HL-60/S4 treated with phorbol 12-myristate 13-acetate at 8.2 ng/mL for 4 days and 3 days (cell line): ENCODE measurements at regions not wholly inside any gene's neighbourhood (a gene's known extent, or its start where the extent isn't known, plus 50 kb on each side); places are given as distances from the start of the nearest gene placed in this dataset.

ENCODE experiments used
- in situ Hi-C: fragments of 300-500 bp; cut with MboI; formaldehyde crosslinking; loops from 2 replicates; pipeline ENCODE4 v1.15.0; 2022; ENCODE audit warnings: low sequenced_read_pairs

DNA sequence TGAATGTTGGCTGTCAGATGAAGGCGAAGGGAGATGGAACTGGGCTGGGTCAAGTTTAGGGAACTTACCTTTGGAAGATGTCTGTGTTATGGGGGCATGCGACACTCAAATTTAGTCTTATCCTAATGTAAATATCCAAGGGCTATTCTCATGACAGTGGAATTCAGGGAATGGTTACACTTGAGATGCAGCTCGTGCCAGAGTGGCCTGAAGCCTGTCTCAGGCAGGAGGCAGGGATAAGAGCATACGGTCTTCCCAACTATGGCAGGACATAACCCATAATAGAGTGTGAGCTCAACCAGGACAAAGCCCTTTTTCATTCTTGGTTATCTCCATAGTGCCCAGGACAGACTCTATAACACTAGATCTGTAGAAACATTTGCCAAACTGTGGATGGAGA lies 393.3 kb upstream of the CDH11 start:
- in situ Hi-C loops: no loop called here

DNA sequence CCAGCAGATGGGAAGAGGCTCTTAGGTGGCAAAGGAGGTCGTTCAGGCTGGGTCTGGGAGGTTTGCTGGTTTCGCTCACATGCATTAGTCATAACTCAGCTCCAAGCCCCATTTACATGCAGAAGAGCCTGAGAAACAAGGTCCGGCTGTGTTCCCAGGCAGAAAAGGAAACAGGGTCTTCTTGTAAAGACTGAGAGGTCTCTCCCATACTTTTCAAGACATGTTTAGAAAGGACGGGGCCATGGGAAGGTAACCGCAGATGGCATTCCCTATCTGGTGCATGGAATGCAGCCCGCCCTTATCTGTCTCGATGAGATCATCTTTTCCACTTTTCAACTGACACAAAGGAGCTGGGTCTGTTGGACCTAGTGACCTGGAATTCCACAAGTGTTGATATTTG lies 389.0 kb upstream of the CDH11 start:
- in situ Hi-C loops: no loop called here

DNA sequence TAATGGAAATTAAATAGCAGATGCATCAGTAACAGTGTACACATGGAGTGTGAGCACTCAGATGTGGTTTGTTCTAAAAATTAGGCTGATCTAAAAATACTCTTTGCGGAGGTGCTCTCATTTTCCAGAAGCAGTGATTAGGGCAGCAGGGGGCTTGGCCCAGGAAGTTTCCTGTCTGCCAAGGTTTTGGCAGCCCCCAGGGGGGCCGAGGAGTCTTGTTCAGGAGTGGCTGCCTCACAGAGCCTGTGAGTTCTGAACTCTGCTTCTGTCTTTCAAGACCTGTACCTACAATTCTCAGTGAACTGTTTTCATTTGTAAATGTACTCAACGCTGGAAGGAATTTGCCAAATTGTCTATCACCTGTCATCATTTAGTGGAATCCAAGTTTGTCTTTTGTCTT lies 388.4 kb upstream of the CDH11 start:
- in situ Hi-C loops: no loop called here

DNA sequence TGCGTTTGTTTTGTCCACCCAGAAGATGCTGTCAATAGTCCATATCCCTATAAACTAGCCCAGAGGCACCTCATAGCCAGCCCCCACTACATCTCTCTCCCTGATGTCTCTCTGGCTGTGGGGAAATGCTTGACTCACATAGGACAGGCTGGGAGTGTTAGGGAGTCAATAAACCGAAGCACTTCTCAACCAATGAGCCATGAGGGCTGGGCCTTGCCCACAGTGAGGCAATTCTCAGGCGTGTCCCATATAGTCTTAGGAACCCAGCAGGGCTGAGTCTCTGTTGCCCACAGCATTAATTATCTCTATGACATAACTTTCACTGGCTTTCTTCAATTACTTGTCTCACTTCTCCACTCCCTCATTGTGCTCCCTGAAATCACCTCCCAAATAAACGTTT lies 387.3 kb upstream of the CDH11 start:
- in situ Hi-C loops: no loop called here

DNA sequence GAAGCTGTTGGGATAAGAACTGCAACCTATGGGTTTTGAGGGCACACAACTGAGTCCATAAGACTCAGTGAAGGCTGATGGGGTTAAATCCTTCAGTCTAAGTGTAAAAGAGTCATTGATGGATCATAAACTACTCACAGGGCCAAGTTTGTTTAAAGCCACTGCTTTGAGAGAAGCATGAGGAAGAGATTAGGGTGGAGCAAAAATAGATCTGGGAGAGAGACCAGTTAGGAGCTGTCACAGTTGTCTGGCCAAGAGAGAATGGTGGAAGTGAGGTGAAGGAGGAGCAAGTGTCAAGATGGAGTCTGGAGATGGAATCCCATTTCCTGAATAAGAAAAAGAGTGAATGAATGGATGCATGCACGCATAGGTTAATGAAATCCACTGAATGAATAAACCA lies 379.1 kb upstream of the CDH11 start:
- in situ Hi-C loops: no loop called here

DNA sequence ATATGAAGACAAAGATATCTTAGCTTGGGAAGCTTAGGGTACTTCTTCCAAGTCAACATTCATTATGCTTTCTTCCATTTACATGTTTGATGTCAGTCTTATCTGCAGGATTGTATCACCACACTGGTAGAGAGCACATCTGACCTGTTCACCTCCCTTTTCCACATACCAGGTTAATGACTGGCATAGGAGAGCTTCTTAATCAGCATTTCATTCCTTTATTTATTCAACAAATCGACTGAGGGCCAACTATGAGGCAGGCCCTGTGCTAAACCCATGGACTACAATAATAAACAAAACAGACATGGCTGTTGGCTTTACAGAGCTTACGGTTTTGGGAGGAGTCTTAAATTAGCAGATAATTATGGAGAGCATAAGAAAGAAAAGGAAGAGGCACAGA lies 378.1 kb upstream of the CDH11 start:
- in situ Hi-C loops: no loop called here

DNA sequence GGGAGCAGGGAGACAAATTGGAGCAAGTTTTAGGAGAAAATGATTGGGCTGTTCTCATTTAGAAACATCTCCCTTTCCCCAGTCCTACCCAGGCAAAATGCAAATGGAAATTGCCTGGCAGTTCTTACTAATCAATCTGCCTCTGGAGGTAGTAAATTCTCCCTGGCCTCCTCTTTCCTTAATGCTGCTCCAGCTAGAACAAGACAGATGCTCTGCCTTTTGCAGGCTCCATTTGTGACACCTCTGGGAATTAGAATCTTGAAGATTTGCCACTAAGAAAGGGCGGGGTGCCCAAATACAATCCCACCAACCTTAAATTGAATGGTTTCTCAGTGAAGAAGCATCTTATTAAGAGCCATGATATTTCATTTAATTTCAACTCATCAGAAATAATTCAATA lies 377.7 kb upstream of the CDH11 start:
- in situ Hi-C loops: no loop called here

DNA sequence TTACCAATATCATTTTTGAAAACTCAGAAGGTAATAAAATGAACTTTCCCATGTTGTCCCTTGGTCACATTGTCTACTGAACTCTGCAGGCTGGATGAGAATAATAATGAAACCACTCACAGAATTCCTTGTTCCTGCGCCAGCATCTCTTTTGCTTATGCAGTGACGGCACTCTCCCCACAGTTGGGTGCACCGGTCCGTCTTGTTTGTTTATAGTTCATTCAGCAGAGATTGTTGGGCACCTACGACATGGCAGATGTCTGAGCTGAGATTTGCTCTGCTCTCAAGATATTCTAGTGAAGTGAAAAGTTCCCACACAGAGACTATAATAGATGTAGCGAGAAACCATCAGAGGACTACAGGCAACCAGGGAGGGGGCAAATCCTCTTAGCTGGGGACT lies 375.7 kb upstream of the CDH11 start:
- in situ Hi-C loops: no loop called here

DNA sequence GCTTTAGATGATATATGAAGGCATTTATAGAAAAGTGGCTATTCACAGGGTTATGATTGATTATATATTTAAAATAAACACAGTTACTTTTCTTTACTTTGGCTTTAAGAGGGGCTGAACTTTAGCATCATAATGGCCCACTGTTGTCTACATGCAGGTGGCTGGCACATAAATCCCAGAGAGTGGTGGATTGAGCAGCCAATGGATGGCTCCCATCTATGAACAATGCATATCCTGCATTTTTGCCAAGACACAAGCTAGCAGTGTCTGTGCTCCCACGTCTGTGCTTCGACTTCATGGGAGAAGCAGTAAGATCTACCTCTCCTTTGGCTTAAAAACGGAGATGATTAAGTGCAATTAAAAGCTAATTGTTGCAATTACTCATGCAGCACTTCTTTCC lies 373.2 kb upstream of the CDH11 start:
- in situ Hi-C loops: no loop called here

DNA sequence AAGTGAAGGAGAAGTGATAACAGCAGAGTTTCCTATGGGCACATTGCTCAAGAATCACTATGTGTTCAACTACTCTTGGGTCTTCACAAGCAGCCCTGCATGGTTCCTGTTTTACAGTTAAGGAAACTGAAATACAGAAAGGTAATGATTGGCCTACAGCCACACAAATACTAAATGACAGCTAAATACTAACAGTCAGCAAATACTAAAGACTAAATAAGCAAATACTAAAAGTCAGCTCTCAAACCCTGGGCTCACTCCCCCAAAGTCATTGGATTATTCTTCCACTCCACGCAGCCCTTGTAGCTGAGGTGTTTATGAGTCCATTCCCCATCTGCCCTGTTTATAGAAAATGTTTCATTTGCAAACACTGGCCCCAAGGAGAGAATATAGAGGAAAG lies 372.7 kb upstream of the CDH11 start:
- in situ Hi-C loops: no loop called here

DNA sequence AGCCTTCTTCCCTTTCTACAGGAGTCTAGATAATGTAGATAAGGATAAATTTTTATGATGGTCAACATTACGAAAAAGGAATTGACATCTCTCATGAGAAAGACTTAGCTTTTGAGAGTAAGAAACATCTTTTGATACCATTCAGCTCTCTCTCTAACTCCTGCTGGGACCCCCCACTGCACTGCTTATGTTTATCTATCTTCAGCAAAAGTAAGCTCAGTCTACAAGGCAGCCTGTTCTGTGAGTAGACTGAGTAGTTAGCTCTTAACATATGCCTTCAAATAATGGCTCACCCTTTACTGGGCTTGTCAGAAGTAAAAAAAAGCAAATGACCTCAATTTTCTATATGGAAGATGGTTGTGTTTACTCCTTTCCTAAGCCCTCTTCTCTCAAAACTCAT lies 372.2 kb upstream of the CDH11 start:
- in situ Hi-C loops: no loop called here

DNA sequence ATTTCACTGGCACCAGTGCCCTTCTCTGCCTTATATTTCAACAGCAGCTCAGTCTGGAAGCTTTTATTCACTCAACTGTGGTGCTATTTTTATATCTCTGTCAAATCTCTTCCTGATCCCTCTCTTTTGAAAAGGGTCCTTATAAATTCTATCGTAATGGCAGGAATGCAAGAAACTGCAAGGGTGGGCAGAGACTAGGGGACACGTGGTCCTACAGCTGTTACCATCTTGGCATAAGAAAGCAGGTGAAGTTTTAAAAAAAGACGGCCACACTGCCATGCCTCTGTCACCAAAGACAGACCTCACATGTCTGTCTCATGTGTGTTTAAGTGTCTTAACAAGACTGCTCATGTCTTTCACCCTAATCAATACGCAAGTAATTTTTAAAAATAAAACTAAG lies 368.4 kb upstream of the CDH11 start:
- in situ Hi-C loops: no loop called here

DNA sequence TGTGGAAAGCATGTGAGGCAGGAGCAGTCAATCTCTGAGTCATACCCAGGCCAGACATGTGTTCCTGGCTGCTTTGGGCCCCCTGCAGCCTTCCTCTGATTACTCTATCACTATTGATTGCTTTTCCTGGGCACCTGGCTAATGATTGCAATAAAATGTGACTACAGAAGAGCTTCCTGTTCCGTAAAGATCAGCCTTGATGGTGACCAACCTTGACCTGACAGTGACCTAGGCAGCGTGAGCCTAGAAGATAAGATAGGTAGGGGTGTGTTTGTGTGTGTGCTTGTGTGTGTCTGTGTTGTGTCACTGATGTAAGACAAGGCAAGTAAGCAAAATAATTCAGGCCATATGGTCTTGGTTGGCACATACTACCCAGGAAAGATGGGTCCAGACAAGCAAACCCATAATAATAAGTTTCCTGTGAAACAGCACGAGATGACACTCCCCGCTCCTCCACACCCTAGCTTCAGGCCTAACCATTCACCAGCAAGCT lies 367.7 kb upstream of the CDH11 start:
- in situ Hi-C loops: no loop called here

DNA sequence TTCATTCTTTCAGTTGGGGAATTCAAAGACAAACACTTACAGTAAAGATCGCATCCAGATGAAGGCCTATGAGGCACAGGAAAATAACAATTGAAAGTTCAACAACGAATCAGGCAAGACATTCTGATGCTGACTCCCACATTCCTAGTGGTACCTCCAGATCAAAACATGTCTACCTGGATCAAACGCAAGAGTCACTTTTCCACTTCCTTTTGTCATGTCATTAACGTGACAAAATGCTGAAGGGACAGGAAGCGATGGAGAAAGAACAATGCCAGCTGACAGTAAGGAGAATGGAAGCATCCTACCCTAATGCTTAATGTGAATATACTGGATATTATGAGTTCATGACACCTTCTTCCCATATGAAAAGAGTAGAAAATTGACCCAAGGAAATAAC lies 365.4 kb upstream of the CDH11 start:
- in situ Hi-C loops: no loop called here

DNA sequence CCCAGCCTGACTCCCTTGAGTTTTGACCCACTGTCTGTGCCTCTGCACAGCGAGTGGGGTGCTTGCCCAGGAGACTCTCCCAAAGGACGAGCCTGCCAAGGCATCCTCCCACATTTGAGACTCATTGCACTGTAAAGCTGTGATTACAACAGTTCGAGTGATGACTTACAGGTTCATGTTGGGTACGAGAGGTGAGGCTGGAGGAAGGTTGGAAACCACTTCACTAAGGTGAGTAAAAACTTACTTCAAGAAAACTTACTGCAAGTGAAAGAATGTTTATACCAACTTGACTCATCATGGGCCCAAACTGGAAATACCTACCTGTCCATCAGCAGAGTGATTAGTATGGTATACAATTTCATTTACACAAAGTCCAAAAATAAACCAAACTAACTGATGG lies 360.1 kb upstream of the CDH11 start:
- in situ Hi-C loops: no loop called here

DNA sequence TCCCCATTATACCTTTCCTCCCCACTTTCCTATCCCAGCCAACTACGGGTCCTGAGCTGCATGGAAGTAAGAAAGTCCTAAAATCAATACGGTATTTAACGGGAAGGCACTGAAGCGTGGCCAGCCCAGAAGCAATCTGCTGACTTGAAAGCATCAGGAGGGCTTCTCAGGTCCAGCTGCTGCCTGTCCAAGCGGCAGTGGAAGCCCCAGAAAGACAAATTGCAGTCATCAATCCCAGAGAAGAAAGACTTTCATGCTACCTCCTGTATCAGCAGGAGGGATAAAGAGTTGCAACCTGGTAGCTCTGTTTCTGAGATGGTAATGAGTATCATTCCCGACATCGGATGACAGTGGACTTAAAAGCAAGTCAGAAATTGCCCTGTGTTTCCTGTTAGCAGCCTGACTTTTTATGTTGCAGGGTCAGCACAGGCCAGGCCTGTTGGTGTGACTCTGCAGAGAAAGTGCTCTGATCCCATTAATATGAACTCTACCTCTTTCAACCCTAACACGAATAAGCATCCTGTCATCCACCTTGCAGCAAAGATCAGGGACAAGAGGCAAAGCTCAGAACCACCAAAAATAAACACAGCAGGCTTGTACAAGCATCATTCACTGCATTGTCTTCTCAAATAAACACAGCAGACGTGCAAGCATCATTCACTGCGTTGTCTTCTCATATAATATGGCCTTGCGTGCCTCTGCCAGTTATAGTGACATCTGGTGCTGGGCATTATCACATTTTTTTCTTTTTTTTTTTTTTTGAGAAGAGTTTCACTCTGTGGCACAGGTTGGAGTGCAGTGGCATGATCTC lies 358.6 kb upstream of the CDH11 start:
- in situ Hi-C loops: no loop called here

DNA sequence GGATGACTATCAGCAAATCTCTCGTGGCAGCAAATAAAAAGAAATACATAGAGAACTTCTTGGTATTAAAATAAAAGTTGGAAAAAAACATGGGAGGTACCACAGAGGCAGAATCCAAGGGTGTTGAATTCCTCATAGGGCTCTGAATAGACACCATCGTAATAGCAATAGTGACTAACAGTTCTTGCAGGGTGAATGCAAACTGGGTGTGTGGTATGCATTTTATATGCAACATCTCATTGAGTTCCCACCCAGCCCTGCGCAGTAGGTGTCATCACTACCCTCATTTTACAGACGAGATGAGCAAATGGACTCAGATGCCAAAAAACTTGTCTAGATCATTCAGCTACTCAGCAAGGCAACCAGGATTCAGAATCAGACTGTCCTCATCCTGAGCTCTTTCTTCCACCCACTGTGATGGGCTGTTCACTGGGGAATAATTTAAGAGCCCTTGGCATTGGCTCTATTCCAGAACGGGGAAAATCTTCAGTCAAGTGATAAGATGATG lies 354.6 kb upstream of the CDH11 start:
- in situ Hi-C loops: no loop called here

DNA sequence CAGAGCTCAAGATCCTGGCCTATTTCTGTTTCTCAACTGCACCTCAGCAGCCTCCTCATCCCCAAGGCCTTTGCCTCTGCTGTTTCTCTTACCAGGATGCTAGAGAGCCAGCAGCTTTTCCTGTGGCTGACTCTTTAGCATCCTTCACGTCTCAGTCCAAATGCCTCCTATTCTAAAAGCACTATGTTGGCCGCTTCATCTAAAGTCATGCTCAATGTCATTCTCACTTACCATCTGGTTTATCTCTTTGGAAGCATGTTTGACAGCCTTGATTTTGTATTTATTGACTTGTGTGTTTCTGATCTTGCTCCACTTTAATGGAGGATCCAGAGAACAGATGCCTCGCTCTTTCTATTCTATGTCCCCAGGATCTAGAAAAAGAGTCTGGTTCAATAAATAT lies 351.8 kb upstream of the CDH11 start:
- in situ Hi-C loops: no loop called here

DNA sequence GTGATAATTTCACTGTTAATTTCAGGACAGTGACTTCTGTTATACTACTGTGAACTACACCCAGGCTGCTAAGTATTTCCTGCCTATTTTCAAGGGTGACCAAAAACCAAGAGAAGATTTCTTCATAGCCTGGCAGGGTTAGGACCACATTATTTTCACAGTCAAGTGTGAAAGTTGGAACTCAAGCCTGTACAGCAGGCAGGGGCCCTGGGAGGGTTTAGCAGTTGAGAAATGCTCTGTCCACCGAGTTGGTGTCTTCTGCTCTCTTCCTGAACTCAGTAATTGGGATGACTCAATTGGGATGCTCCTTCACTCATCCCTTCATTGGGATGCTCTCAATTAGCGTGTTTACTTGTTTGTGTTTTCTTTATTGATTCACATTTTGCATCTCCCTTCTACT lies 347.3 kb upstream of the CDH11 start:
- in situ Hi-C loops: no loop called here

DNA sequence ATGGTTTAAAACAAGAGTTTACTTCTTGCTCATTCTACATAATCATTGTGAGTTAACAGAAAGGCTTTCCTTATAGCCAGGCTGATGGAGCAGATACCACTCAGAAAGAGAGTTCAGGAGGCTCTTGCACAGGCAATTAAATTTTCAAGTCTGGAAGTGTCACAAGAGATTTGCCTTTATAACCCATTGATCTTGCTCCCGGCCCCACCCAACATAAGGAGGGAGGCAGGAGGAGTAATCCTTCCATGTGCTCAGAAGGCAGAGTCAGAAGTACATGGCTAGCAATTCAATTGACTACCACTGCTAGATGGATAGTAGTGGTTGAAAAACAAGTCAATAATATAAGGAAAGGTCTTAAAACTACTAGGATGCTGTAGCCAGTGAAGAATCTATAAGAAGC lies 346.3 kb upstream of the CDH11 start:
- in situ Hi-C loops: no loop called here

DNA sequence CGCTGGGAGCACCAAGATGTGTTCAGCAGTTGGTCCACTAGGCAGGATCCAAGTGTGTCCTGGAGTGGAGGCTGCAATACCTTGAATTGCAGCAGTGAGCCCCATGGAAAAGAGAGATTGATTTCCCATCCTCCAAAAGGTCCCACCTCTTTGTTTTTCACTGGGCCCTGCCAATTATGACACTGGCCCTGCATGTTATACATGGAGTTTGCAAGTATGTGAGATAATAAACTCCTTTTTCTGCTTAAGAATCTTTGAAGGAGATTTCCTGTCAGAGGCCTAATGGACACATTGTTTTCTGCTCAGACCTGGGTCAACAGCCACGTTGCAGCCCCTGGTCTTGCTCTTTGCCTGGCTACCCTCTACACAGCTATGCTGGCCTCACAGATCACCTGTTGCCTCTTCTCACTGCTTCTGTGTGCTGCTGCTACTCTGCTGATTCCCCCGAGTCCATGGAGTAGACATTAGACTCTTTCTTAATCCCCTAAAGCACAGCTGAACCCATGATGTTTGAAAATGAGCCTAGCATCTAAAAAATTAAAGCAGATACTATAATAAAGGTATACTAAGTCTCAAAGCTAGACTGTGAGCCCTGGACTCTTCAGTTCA lies 341.9 kb upstream of the CDH11 start:
- in situ Hi-C loops: no loop called here

DNA sequence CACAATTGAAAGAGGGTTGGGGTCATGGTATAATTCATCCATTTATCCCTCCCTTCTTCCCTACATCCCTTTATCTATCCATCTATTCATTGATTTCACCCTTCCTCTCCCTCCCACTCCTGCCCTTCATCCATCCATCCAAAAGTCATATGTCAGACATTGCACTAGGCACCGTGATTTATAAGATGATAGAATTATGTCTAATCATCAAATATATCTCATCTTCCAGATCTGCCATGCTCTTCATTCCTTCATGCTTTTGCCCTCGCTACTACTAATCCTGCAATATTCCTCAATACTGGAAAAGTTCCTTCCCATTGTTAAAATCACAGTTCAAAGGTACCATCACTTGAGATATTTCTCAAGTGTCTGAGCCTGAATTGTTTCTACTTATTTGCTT lies 335.2 kb upstream of the CDH11 start:
- in situ Hi-C loops: no loop called here

DNA sequence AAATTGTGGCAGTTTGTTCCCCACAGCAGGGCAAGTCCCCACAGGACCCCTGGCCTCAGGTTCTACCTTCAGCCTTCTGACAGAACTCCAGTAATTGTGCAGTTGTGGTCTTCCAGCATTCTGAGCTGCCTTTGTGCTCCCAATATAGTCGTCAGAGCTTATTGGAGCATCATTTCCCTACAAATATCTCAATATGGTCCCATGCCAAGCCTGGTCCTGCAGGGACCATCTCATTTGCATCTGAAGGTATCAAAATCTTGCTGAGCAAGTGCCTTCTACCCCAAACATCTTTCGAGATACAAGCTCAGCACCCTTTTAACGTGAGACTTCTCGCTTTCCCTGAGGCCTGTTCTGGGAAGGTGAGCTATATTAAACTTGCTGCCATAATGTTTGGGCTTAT lies 333.9 kb upstream of the CDH11 start:
- in situ Hi-C loops: no loop called here
